Thoracic aorta (tissue), 2 donors: ENCODE measurements at regions not wholly inside any gene's neighbourhood (a gene's known extent, or its start where the extent isn't known, plus 50 kb on each side); places are given as distances from the start of the nearest gene placed in this dataset.

ENCODE experiments used
- ATAC-seq: fragments of 150-250 bp; one replicate; pipeline ENCODE4 v1.8.0; 2017; ENCODE audit warnings: low read depth; ENCODE audit not compliant: insufficient number of reproducible peaks, low FRiP score
- DNase-seq: peaks from one replicate; pipeline ENCODE4 v3.0.0-alpha.2; 2020; ENCODE audit warnings: low spot score
- H3K27ac ChIP-seq, 2 donors: fragments of 200-600 bp; sonication (generic); 1 replicate in 1 of 2; 2 replicates in 1 of 2; pipeline ENCODE4 v1.5.1; 2016; ENCODE audit warnings: mild to moderate bottlenecking in 2 of 2, moderate library complexity in 2 of 2
- H3K27me3 ChIP-seq: fragments of 200-600 bp; sonication (generic); replicated peaks from 2 replicates; pipeline ENCODE4 v1.6.0; 2016; ENCODE audit warnings: mild to moderate bottlenecking; ENCODE audit not compliant: insufficient read depth
- H3K36me3 ChIP-seq: fragments of 200-600 bp; sonication (generic); one replicate; pipeline ENCODE4 v1.5.1; 2016
- H3K4me1 ChIP-seq, 2 donors: fragments of 200-600 bp; sonication (generic); 1 replicate in 1 of 2; 2 replicates in 1 of 2; pipeline versions ENCODE4 v1.5.1 to v1.6.0; 2016; ENCODE audit warnings: low read depth in 2 of 2, mild to moderate bottlenecking in 1 of 2; ENCODE audit not compliant: control insufficient read depth in 1 of 2
- H3K4me3 ChIP-seq: fragments of 200-600 bp; sonication (generic); 2 replicates; pipeline ENCODE4 v1.5.1; 2016; ENCODE audit warnings: mild to moderate bottlenecking
- H3K9me3 ChIP-seq: fragments of 200-600 bp; sonication (generic); 2 replicates; pipeline ENCODE4 v1.5.1; 2016
- CTCF ChIP-seq: fragments of 200-600 bp; sonication (generic); IDR thresholded peaks from one replicate; pipeline ENCODE4 v1.5.1; 2019; ENCODE audit warnings: antibody characterized with exemption

- no peak overlapping the region for H3K4me3 ChIP-seq
- no peak for ATAC-seq
These were observed 187.8 kb upstream of the LRFN5 start for GRCh38 chr14:41418851-41419250.

GRCh38 chr14:41409806-41410205, 196.9 kb upstream of the LRFN5 start:
- H3K27me3 ChIP-seq = no peaks in the 10 kb centered on the region
- H3K4me1 ChIP-seq = no peaks in the 10 kb centered on the region
- ATAC-seq (no peak), DNase-seq (no peak)
- H3K27ac ChIP-seq = no peak overlapping the region
- H3K36me3 ChIP-seq = no peaks in the 10 kb centered on the region
- no peak for TF ChIP-seq CTCF
- no peaks in the 10 kb centered on the region for H3K9me3 ChIP-seq
- H3K4me3 ChIP-seq = no peak overlapping the region

More at GRCh38 chr14:41418851-41419250, 187.8 kb upstream of the LRFN5 start:
- Histone ChIP-seq H3K27me3 (no peaks in the 10 kb centered on the region), H3K4me1 (no peaks in the 10 kb centered on the region), H3K27ac (no peak overlapping the region), H3K36me3 (no peaks in the 10 kb centered on the region), H3K9me3 (no peaks in the 10 kb centered on the region)
- no peak for DNase-seq
- TF ChIP-seq CTCF = no peak

GRCh38 chr14:41404126-41404525, 202.6 kb upstream of the LRFN5 start:
- Histone ChIP-seq H3K36me3 (no peaks in the 10 kb centered on the region), H3K9me3 (no peaks in the 10 kb centered on the region), H3K27me3 (no peaks in the 10 kb centered on the region), H3K27ac (no peak overlapping the region), H3K4me1 (no peaks in the 10 kb centered on the region), H3K4me3 (no peak overlapping the region)
- DNase-seq (no peak), ATAC-seq (no peak)
- TF ChIP-seq CTCF = no peak

GRCh38 chr14:41403360-41403759, 203.3 kb upstream of the LRFN5 start:
- DNase-seq = no peak
- no peak for TF ChIP-seq CTCF
- Histone ChIP-seq H3K36me3 (no peaks in the 10 kb centered on the region), H3K4me1 (no peaks in the 10 kb centered on the region), H3K4me3 (no peak overlapping the region), H3K9me3 (no peaks in the 10 kb centered on the region), H3K27ac (no peak overlapping the region), H3K27me3 (no peaks in the 10 kb centered on the region)
- ATAC-seq = no peak

GRCh38 chr14:41397926-41398325, 208.8 kb upstream of the LRFN5 start:
- Histone ChIP-seq H3K27me3 (no peaks in the 10 kb centered on the region), H3K36me3 (no peaks in the 10 kb centered on the region), H3K4me3 (no peak overlapping the region), H3K27ac (no peak overlapping the region), H3K9me3 (no peaks in the 10 kb centered on the region), H3K4me1 (no peaks in the 10 kb centered on the region)
- ATAC-seq = no peak
- DNase-seq = no peak
- TF ChIP-seq CTCF = no peak
